ENCODE measurements at regions not wholly inside any gene's neighbourhood (a gene's known extent, or its start where the extent isn't known, plus 50 kb on each side); places are given as distances from the start of the nearest gene placed in this dataset.

DNA sequence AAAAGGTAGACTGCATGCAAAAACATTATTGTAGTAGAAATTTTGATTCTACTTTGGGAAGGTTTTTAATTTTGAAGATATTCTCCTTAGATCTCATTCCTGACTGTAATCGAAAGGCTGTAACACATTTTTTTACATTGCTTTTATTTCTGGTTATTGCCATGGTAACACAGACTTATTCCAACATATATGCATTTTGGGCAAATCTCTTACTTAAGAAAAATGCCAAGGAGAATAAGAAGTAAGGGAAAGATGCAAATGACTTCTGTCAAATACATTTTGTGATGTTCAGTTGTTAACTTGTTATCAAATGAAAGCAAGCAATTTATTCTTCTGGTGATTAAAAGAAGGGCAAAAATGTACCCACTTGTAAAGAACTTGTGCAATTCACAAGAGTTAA, 267.5 kb downstream of the AASDHPPT start:
- TF ChIP-seq CTCF (IDR thresholded peaks at IDR 0.05) (no peak), ZFX (IDR thresholded peaks at IDR 0.05; ENCODE audit: borderline replicate concordance) (no peak)

Measured in 22Rv1 (cell line).